IPS DF 4.7 (cell line): ENCODE measurements at regions not wholly inside any gene's neighbourhood (a gene's known extent, or its start where the extent isn't known, plus 50 kb on each side); places are given as distances from the start of the nearest gene placed in this dataset.
"Not testable (repeated sequence)": the region's sequence is repeated elsewhere in the genome, so short reads cannot be mapped to it uniquely, and the experiment has no call there.

Experiments
- DNase-seq: peaks from one replicate; pipeline ENCODE4 v3.0.0-alpha.2; 2013; ENCODE audit warnings: low spot score; ENCODE audit errors: extremely low read depth

GRCh38 chr13:58343076-58343475 lies 711.5 kb downstream of the PCDH17 start:
- DNase-seq: no peak

- not testable (repeated sequence) for DNase-seq
These were observed 720.6 kb downstream of the PCDH17 start for GRCh38 chr13:58352100-58352499.

GRCh38 chr13:58369936-58370335 lies 738.4 kb downstream of the PCDH17 start:
- DNase-seq: no peak

GRCh38 chr13:58376349-58376748 lies 744.8 kb downstream of the PCDH17 start:
- DNase-seq: no peak

- no peak for DNase-seq
These were observed 745.2 kb downstream of the PCDH17 start for GRCh38 chr13:58376775-58377174.

- DNase-seq: no peak
These were observed 747.7 kb downstream of the PCDH17 start for GRCh38 chr13:58379221-58379620.

GRCh38 chr13:58385336-58385735 lies 753.8 kb downstream of the PCDH17 start:
- DNase-seq: not testable (repeated sequence)

- DNase-seq: no peak
These were observed 766.2 kb downstream of the PCDH17 start for GRCh38 chr13:58397596-58398387.

- DNase-seq: no peak
These were observed 767.7 kb downstream of the PCDH17 start for GRCh38 chr13:58399263-58399662.

GRCh38 chr13:58406545-58406944 lies 775.0 kb downstream of the PCDH17 start:
- no peak for DNase-seq

GRCh38 chr13:58429917-58430316 lies 798.4 kb downstream of the PCDH17 start:
- DNase-seq: no peak

- no peak for DNase-seq
These were observed 803.4 kb downstream of the PCDH17 start for GRCh38 chr13:58434943-58435342.

GRCh38 chr13:58437427-58437826 lies 805.9 kb downstream of the PCDH17 start:
- DNase-seq: no peak

GRCh38 chr13:58446979-58447378 lies 815.4 kb downstream of the PCDH17 start:
- DNase-seq: no peak

GRCh38 chr13:58452123-58452623 lies 820.6 kb downstream of the PCDH17 start:
- no peak for DNase-seq

- DNase-seq: no peak
These were observed 823.5 kb downstream of the PCDH17 start for GRCh38 chr13:58455094-58455493.

GRCh38 chr13:58461217-58461616 lies 829.7 kb downstream of the PCDH17 start:
- no peak for DNase-seq

GRCh38 chr13:58463841-58464240 lies 832.3 kb downstream of the PCDH17 start:
- no peak for DNase-seq

- no peak for DNase-seq
These were observed 835.6 kb downstream of the PCDH17 start for GRCh38 chr13:58467176-58467575.

GRCh38 chr13:58472483-58472882 lies 840.9 kb downstream of the PCDH17 start:
- DNase-seq: no peak

- no peak for DNase-seq
These were observed 843.0 kb downstream of the PCDH17 start for GRCh38 chr13:58474581-58474980.

GRCh38 chr13:58476206-58476918 lies 844.8 kb downstream of the PCDH17 start:
- DNase-seq: peak; percentile 9

GRCh38 chr13:58478858-58479257 lies 847.3 kb downstream of the PCDH17 start:
- DNase-seq: no peak
